ENCODE measurements at regions not wholly inside any gene's neighbourhood (a gene's known extent, or its start where the extent isn't known, plus 50 kb on each side); places are given as distances from the start of the nearest gene placed in this dataset.
"Not testable (repeated sequence)": the region's sequence is repeated elsewhere in the genome, so short reads cannot be mapped to it uniquely, and the experiment has no call there.

DNA sequence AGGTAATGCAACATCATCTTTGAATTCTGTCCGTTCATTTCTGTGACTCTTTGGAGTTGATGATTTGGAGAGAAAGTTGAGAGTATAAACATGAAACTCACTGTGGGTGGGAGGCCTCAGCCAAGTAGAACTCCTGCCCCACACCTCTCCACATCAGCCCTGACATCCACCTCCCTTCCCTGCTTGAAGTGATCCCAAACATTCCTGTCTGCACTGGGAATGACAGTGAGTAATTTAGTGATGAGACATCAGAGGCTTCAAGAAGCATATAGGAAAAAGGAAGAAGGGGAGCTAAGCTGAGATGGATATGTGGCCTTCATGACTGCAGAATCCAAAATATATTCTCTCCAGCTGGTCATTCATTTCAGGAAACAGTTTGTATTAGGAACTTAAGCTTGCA is 151.8 kb downstream of the SPATA18 start:
- peak; percentile 39 for DNase-seq
- Histone ChIP-seq H3K36me3 (no peaks in the 10 kb centered on the region), H3K27me3 (no peaks in the 10 kb centered on the region), H3K9me3 (peaks cover 3% of the 10 kb centered on the region; the same call in 1 of the 2 replicates), H3K4me3 (no peak overlapping the region)

DNA sequence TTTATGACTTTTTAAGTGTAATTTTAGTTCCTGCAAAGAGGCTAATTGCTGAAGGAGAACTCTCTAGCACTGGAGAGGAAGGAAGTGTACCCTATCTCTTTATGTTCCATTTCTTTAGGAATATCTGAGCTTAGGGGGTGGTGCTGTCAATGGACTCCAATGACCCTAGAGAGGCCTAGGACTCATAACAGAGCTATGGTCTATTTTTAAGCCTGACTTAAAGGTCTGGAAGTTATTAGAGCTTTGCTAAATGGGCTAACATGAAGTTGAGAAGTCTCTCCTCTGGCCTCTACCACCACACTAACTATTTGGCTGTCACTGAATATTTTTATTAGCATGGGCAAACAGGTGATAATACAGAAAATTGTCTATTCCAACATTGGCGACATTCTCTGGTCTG is 152.2 kb downstream of the SPATA18 start:
- H3K9me3 ChIP-seq = peaks cover 3% of the 10 kb centered on the region; the same call in 1 of the 2 replicates
- DNase-seq = no peak
- H3K4me3 ChIP-seq = no peak overlapping the region

DNA sequence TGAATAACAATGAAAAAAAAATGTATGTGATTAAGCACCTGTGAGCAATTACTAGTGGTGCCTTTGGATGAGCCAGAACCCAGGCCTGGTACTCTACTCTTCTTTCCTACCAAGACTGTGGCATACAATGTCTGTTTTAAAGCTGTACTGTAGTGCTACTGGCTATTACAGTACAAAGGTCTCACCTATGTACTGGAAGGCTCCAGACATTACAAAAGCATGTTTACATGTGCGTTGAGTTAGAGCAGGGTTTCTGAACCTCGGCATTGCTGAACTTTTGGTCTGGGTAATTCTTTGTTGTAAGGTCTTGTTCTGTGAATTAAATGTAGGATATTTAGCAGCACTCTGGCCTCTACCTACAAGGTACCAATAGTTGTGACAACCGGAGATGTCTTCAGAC is 153.8 kb downstream of the SPATA18 start:
- Histone ChIP-seq H3K27me3 (0 out of 2 replicates have a peak, but pooled peaks cover 2% of the 10 kb centered on the region), H3K9me3 (peaks cover 3% of the 10 kb centered on the region; the same call in 1 of the 2 replicates), H3K36me3 (no peaks in the 10 kb centered on the region), H3K4me3 (no peak overlapping the region)
- DNase-seq = no peak

More for the DNA sequence above, 152.2 kb downstream of the SPATA18 start:
- H3K27me3 ChIP-seq = 0 out of 2 replicates have a peak, but pooled peaks cover 2% of the 10 kb centered on the region
- no peaks in the 10 kb centered on the region for H3K36me3 ChIP-seq

DNA sequence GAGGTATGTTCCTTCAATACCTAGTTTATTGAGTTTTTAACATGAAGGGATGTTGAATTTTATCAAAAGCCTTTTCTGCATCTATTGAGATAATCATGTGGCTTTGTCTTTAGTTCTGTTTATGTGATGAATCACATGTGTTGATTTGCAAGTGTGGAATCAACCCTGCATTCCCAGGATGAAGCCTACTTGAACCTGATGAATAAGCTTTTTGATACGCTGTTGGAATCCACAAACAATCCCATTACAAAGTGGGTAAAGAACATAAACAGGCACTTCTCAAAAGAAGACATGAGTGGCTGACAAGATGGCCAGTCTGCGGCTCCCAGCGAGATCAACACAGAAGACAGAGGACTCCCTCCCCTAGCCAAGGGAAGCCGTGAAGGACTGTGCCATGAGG is 156.0 kb downstream of the SPATA18 start:
- H3K9me3 ChIP-seq, H3K36me3 ChIP-seq, H3K4me3 ChIP-seq, DNase-seq, H3K27me3 ChIP-seq: not testable (repeated sequence)

DNA sequence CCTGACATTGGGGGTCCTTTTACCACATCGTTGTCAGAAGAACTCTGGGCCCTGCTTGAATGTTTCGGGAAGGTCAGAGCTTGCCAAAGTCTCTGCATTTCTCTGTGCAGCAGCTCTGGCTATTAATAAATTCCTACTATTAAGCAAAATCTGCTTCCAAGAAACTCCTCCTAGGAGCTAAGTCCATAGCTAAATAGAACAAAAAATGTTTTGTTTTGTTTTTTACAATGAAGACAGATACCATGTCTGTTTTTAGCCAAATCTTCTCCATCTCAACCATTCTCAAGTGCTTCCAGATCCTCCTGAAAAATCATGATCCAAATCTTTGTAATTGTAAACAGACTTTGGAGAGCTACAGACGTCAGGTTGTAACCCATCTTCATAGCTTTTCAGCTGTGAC is 161.6 kb downstream of the SPATA18 start:
- Histone ChIP-seq H3K9me3 (peaks cover 9% of the 10 kb centered on the region), H3K36me3 (no peaks in the 10 kb centered on the region), H3K4me3 (no peak overlapping the region), H3K27me3 (peaks cover 6% of the 10 kb centered on the region)
- no peak for DNase-seq

DNA sequence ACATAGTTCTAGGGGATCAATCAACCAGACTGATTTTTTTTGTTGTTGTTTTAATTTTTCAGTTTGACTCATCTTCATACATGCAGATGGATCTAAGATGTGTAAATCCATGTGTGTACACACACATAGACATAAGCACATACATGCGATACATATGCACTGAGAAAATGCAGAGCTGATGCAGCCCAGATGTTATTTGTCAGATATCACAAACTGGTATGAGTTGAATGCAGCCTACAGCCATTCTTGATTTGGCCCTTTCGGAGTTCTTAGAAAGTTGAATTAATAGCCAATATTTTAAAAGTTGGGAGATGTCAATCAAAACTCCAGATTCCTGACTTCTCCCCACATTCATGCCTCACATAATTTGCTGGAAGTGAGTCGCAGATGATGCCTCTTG is 180.4 kb downstream of the SPATA18 start:
- DNase-seq = no peak
- Histone ChIP-seq H3K36me3 (no peaks in the 10 kb centered on the region), H3K4me3 (no peak overlapping the region), H3K27me3 (peaks cover 15% of the 10 kb centered on the region), H3K9me3 (no peaks in the 10 kb centered on the region)

DNA sequence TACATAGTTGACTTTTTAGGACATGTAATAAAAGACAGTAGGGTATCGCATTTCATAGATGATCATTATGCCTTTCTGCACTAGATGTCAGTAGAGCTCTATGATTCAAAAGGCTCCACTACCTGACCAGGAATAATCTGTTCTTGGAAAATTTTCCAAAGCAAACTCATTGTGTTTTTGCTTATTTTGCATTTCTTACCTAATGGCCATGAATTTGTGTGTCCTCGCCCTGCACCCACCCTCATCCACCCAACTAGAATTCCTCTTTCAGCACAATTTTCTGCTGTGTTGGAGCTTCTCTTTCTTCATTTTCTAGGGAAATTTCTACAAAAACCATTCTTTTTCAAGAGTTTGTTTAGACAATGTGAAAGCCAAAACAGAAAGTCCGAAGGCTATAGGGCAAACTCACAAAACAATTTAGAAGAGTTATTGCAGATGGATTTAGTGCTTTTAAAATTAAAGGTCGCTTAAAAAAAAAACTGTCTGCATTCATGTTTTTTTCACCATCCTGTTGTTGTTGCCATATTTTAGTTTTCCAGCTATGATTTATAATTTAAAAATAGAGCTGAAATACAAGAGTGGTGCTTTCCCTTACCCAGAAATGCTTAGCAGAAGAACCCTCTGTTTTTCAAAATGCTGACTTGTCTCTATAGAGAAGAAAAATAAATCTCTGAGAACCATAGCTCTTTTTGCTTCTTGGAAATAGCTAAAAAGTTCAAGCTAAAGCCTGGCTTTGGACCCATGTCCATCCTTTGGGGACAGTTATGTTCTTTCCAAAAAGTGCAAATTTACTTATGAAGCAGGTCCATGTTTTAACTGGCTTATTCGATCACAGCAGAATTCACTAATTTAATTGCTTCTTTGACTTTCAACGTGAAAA is 183.7 kb downstream of the SPATA18 start:
- H3K9me3 ChIP-seq = no peaks in the 10 kb centered on the region
- peaks cover 15% of the 10 kb centered on the region; the same call in 1 of the 2 replicates for H3K27me3 ChIP-seq
- DNase-seq = no peak
- no peaks in the 10 kb centered on the region for H3K36me3 ChIP-seq
- no peak overlapping the region for H3K4me3 ChIP-seq

DNA sequence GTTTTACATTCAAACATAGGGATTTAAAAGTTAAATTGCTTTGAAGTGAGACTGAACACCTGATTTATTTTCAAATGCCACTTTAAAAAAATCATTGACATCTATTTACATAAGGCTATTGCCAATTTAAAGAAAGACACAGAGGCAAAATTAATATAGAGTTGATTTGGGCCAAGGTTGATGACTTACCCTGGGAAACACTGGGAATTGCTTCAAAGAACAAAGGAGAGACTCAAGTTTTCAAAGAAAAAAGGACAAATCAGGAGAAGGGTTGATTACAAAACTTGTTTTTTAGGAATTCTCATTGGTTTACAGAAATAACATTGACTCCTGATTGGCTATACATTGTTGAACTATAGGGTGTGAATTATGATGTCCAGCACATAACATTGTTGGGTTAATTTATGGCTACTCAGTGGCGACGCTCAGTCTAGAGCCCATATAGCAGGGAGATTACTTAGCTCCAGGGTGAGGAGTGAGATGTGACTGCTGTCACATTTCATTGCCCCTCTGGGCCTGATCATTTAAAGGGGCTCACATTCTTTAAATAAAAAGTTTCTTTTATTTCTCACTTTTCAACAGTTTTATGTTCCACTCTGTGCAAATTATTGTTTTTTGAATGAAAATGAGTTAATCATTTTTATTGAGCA is 184.6 kb downstream of the SPATA18 start:
- no peaks in the 10 kb centered on the region for H3K36me3 ChIP-seq
- no peaks in the 10 kb centered on the region for H3K9me3 ChIP-seq
- no peak for DNase-seq
- H3K27me3 ChIP-seq = peaks cover 15% of the 10 kb centered on the region; the same call in 1 of the 2 replicates
- no peak overlapping the region for H3K4me3 ChIP-seq

DNA sequence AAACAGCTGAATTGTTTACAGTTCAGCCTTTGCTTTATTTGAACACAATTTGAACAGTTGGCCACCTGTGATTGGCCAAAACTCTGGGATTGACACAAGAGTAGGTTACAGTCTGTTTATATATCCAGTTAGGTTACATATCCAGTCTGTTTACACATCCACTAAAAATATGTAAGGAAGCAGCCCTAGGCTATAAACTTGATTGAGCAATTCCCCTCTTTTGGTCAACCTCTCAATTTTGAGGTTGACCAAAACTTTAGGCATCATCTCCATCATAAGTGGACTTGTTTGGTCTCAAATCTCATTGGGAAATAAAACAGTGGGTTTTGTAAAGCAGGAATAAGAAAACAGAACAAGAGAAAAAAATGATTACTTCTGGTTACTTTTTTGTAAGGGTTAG is 190.8 kb downstream of the SPATA18 start:
- DNase-seq = no peak
- Histone ChIP-seq H3K9me3 (no peaks in the 10 kb centered on the region), H3K27me3 (0 out of 2 replicates have a peak, but pooled peaks cover 3% of the 10 kb centered on the region), H3K36me3 (no peaks in the 10 kb centered on the region), H3K4me3 (no peak overlapping the region)

DNA sequence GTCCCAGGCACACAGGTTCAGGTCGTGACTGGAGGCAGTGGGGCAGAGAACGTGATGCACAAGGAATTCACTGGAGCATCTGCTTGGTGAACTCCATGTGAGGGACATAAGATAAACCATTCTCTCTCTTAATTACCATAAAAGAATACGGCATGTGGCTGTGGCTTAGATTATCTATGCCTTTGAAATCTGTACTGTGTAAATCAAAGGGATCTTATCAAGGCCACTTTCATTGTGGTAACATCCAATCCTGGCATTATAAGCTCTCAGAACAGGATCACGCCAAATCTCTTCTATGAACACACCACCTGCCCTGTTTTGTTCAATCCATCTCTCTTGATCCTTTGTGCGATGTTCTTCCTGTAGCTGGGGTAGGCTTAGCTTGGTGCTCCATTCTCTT is 192.3 kb downstream of the SPATA18 start:
- no peaks in the 10 kb centered on the region for H3K9me3 ChIP-seq
- H3K27me3 ChIP-seq = peaks cover 9% of the 10 kb centered on the region; the same call in 1 of the 2 replicates
- no peak overlapping the region for H3K4me3 ChIP-seq
- no peaks in the 10 kb centered on the region for H3K36me3 ChIP-seq
- no peak for DNase-seq

DNA sequence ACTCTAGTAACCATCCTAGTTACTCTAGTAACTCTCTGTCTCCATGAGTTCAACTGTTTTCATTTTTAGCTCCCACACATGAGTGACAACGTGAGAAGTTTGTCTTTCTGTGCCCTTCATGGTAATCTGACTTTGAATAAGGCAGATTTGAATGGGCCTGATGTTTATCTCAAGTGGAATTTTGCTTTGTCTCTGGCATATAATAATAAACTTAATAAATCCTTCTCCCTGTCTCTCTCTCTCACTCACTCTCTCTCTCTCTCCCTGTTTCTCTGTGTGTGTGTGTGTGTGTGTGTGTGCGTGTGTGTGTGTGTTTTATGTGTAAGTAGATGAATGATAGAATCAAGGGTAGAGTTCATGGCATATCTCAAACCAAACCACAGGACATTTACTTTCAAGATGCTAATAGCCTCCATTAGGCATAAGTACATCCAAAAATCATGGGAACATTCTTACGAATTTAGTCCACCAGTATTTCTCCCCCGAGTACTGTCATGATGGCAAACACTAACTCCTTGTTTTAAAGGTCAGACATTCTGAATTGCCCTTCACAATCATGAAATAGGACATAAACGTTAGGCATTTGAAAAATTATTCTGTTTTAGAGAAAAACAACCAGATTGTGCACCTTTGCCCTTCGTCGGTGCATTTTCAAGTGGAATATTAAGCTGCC is 193.1 kb downstream of the SPATA18 start:
- Histone ChIP-seq H3K27me3 (peaks cover 11% of the 10 kb centered on the region; the same call in 1 of the 2 replicates), H3K4me3 (no peak overlapping the region), H3K9me3 (no peaks in the 10 kb centered on the region), H3K36me3 (no peaks in the 10 kb centered on the region)
- DNase-seq = no peak

DNA sequence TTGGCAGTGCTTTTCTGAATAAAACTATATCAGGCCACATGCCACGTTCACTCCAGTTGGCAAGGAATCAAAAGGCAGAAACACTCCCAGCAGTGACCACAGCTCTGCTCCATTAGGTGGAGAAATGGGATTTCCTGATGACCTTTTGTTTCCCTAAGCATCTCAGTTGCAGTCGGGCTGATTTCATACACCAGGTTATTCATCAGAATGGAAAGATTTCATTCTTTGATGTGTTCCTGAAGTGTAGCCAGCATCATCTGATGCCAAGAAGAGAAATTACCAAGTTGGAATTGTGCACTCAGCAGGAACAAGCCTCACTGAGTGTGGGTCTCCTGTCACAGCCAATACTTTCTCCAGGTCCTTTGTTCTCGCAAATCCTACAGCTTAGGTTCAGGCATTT is 193.7 kb downstream of the SPATA18 start:
- H3K4me3 ChIP-seq = no peak overlapping the region
- peaks cover 13% of the 10 kb centered on the region; the same call in 1 of the 2 replicates for H3K27me3 ChIP-seq
- H3K36me3 ChIP-seq = no peaks in the 10 kb centered on the region
- H3K9me3 ChIP-seq = no peaks in the 10 kb centered on the region
- no peak for DNase-seq

DNA sequence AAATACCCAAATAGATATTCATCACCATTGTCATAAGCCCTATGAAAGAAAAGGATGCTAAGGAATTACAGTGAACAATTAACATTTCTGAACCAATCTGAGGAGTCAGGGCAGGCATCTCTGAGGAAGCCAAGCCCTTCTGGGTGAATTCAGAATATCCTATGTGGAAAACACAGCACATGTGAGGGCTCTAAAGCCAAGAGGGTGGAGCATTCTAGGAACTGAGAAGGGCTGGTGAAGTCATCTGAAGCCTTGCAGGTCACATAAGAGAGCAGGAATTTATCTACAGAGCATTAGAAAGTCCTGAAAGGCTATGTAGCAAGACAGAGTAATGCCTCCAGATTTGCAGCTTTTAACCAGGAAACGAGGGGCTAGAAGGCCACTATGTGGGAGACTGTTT is 195.7 kb downstream of the SPATA18 start:
- DNase-seq = no peak
- H3K4me3 ChIP-seq = no peak overlapping the region
- H3K9me3 ChIP-seq = peaks cover 1% of the 10 kb centered on the region; the same call in 1 of the 2 replicates
- no peaks in the 10 kb centered on the region for H3K36me3 ChIP-seq
- H3K27me3 ChIP-seq = peaks cover 13% of the 10 kb centered on the region; the same call in 1 of the 2 replicates

DNA sequence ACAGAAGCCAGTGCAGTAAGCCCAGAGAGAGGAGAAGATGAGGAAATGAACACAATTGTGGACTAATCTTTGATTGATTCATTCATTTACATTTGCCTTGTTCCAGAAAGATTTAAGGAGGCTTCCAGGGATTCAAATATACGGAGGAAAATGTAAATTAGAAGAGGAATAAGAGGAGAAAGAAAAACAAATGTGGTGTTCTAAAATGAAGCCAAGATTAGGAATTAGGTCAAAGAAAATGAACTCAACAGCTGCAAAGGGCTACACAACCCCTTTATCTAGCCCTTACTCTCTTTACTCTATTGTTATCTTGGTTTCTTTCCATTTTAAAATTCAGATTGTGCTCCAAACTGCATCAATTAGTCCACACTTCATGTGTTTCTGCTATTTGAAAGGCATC is 196.8 kb downstream of the SPATA18 start:
- Histone ChIP-seq H3K4me3 (no peak overlapping the region), H3K9me3 (peaks cover 5% of the 10 kb centered on the region; the same call in 1 of the 2 replicates), H3K36me3 (no peaks in the 10 kb centered on the region), H3K27me3 (peaks cover 13% of the 10 kb centered on the region; the same call in 1 of the 2 replicates)
- no peak for DNase-seq

DNA sequence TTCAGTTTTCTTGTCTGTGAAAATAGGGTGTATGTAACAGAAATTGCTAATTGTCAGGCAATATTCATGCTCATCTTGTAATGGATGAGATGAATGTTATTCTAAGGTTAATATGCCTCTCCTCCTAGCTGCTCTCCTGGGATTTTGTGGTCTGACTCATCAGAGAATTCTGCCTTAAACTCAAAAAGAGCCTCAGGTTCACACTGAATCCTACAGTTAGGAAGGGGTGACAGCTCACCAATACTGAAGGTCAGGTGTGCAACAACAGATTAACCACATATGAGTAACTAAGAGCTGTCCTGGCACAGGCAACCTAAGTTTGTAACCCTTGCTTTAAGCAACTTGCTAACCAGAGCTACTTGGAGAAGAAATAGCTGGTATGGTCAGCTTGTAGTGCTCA is 197.7 kb downstream of the SPATA18 start:
- Histone ChIP-seq H3K9me3 (peaks cover 5% of the 10 kb centered on the region; the same call in 1 of the 2 replicates), H3K4me3 (no peak overlapping the region), H3K27me3 (peaks cover 13% of the 10 kb centered on the region; the same call in 1 of the 2 replicates), H3K36me3 (no peaks in the 10 kb centered on the region)
- DNase-seq = peak; percentile 9

DNA sequence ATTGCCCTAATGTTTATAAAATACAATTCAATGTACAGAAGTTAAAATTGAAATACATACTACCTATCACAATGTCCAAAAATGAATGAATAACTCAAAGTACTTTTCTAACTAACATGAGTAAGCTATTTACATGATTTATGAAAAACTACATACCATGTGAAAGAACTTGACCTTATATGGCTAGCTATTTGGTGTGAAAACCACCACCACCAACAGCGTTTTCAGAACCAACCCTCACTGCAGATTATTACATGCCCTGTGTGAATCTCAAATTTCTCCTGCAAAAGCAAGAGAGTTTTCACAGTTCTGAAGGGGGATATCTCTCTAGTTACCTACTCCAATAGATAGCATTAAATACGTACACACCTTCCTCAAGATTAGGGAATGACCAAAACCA is 198.5 kb downstream of the SPATA18 start:
- H3K9me3 ChIP-seq = peaks cover 5% of the 10 kb centered on the region; the same call in 1 of the 2 replicates
- H3K36me3 ChIP-seq = no peaks in the 10 kb centered on the region
- H3K4me3 ChIP-seq = no peak overlapping the region
- DNase-seq = no peak
- peaks cover 11% of the 10 kb centered on the region; the same call in 1 of the 2 replicates for H3K27me3 ChIP-seq

DNA sequence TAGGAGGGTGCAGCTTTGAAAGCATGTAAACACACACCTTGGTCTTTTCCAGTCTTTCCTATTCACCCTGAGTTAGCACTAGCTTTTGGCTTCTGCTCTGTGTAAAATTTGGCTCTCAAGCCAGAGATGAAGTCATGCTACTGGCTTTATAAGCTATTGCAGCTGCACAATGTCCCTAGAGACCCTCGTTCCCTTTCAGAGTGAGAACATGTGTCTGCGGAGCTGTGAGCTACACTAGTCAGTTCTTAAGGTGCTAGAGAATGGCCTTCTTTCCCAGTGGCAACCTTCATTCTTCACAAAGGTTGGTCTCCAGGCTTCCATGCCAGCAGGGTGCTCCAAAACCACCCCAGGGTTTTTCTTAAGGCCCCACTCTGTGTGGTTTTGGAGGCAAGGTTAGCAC is 199.1 kb downstream of the SPATA18 start:
- no peaks in the 10 kb centered on the region for H3K36me3 ChIP-seq
- peak; percentile 18 for DNase-seq
- no peak overlapping the region for H3K4me3 ChIP-seq
- peaks cover 5% of the 10 kb centered on the region; the same call in 1 of the 2 replicates for H3K9me3 ChIP-seq
- peaks cover 10% of the 10 kb centered on the region; the same call in 1 of the 2 replicates for H3K27me3 ChIP-seq
